ENCODE measurements at regions not wholly inside any gene's neighbourhood (a gene's known extent, or its start where the extent isn't known, plus 50 kb on each side); places are given as distances from the start of the nearest gene placed in this dataset.

DNA sequence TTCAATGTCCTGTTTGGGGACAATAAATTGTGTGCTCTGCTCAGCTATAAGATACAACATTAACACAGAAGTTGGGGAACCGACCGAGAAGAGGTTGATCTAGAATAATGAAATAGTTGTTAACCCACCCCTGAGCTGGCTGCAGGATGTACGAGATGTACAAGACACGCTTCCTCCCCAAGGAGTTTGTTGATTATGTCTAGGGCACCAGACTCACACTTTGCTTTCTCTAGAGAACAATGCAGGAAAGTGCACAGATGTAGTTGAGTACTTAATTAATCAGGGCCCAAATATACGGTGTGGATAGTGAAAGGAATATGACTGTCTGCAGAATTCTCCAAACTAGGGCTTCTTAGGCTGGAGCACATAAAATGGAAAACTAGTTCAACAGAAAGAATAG, 415.2 kb upstream of the TNP1 start:
- no peak for DNase-seq (ENCODE audit: low read depth, low spot score)

DNA sequence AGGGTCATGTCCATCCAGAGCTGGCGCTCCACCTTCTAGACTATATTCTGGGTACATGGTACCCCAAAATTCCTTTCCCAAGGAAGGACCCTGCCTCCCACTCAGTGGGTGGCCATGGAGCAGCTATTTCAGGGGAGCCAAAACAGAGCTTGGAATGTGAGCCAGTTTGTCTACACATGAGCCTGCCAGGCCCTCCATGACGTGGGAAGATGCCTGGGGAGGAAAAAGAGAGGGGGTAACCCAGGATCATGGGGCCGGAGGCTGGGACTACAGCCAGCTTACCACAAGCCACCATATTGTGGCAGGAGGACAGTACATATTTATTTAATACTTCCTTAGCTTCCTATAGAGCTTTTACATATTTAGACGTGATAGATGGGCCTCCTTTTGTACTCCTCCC, 414.7 kb upstream of the TNP1 start:
- no peak for DNase-seq (ENCODE audit: low read depth, low spot score)

DNA sequence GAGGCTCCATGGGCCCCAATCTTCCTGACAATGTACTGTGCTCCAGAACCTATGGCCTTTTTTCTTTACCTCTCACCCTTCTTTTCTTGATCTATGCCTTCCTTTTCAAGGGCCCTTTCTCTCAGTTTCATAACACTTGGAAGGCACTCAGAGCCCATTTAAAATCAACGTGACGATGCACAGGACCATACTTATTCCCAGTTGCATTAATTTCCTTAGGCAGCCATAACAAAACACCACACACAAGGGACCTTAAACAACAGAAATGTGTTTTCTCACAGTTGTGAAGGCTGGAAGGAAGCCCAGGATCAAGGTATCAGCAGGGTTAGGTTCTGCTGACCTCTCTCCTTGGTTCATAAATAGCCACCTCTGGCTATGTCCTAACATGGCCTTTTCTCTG, 414.0 kb upstream of the TNP1 start:
- no peak for DNase-seq (ENCODE audit: low read depth, low spot score)

DNA sequence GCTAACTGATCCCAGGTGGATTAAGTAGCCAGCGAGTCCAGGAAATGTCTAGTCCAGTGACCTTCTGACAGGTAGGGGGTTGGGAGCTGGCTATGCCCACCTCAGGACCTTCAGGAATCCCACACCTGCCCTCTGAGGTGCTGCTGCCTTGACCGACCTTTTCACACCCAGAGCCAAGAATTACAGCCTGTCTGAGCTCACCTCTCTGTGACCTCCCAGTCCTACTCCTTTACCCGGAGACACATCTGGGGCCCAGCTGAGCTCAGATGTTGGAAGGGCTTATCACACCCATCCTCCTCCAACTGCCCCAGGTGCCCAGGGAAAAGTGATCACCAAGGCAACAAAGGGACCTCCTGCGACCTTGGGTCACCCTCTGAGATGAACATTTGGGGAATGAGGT, 413.3 kb upstream of the TNP1 start:
- DNase-seq (ENCODE audit: low read depth, low spot score), result no peak

DNA sequence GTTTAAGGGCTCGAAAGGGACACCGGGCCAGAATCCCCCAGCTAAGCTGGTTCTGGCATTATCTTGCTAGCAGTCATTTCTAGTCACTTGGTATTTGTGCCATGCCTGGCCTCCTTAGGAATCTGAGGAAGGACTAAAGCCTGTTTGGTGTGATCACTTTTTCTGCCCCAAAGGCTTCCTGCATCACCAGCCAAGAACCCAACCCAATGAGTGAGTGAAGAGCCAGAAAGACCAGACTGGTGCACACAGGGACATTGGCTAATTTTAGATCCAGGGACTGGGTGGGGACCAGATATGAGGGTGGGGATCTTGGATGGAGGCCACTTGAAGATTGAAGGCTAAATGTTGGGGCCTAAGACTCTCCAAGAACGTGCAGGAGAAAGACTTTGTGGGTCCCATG, 411.9 kb upstream of the TNP1 start:
- no peak for DNase-seq (ENCODE audit: low read depth, low spot score)

DNA sequence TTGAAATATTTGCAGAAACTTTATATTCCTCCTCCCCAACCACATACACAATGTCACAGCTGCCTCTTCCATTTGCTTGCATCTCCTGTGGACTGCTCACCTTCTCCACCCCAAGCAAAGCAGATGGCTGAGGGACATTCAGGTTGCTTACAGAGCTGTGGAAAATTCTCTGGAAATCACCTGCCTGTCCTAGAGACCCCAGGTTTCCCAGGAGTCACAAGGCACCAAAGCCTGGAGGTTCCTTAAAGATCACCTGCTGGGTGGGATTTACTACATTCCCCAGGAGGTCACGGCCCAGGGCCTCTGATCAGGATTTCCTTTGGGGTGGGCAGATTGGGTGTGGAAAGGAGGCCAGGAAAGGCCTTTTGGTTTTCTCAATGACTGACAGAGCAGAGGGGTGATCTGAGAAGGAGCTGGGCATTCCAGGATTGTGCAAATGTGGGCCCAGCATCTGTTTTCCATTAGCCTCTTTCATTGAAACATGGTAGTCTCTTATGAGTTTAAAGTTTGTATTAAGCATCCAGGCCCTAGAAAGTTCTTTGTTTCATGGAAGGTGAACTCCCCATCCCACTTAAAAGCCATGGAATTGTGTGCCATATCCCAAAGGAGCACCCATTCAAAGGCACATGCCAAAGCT, 410.7 kb upstream of the TNP1 start:
- no peak for DNase-seq (ENCODE audit: low read depth, low spot score)

DNA sequence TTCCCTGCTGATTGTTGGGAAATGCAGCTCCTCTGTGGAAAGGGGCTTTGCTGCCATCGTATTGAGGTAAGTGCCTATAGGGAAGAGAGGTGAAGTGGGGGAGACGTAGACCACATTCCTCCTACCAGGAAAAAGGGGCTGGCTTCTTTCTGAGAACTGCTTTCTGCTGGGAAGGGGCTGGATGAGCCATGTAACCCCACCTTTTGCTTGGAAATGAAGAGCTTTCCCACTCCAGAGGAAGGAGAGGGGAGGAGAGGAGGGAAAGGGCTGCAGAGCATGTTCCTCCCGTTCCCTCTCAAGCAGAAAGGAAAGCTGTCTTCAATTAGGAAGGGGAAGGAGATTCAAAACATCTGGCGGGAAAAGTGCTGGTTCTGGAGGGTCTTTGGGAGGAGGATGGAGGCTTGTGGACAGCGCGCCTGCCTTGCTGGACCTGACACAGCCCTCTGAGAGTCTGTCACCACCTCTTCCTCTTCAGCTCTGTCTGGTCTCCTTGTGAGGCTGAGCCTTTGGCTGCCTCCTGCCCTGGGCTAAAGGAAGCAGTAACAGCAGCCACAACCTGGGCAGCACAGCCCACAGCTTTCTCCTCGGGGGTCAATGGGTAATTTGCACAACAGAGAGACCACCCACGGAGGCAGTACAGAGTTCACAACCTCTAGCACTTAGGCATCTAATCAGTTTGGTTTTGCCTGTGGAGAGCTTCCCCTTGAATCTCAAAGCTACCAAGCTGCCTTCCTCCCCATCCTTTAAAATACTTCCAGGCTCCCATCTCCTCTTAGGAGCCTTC, 410.0 kb upstream of the TNP1 start:
- DNase-seq (ENCODE audit: low read depth, low spot score), result no peak

DNA sequence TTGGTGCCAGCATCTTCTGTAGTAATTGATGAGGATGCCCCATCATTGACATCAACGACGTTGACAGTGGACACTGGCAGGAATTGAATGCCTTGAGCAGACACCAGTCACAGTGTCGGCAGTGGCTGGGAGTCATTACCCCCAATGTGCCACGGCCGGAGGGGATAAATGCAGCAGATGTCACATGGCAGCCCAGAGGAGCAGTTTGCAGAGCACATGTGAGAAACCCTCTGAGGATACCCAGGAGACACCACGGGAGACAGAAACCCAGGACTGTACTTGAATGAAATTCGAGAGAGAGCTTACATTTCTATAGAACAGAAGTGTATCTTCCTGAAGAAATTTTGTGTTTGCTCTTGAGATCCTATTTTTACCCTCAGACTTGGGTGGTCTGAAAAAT, 409.1 kb upstream of the TNP1 start:
- DNase-seq (ENCODE audit: low read depth, low spot score), result no peak

DNA sequence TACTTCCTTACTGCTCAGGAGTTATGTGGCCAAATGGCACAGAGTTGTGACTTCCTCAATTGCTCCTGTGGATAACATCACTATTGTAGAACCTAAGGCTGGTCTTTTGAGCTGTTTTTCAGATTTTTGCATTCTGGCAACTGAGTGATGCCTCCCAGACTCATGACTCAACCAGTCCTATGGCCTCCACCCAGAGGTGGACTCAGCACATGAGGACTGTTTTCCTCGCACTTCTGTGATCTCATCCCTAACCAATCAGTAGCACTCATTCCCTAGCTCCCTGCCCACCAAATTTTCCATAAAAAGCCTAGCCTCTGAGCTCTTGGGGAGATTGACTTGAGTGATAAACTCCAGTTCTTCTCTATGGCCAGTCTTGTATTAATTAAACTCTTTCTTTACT, 407.9 kb upstream of the TNP1 start:
- DNase-seq (ENCODE audit: low read depth, low spot score), result no peak

DNA sequence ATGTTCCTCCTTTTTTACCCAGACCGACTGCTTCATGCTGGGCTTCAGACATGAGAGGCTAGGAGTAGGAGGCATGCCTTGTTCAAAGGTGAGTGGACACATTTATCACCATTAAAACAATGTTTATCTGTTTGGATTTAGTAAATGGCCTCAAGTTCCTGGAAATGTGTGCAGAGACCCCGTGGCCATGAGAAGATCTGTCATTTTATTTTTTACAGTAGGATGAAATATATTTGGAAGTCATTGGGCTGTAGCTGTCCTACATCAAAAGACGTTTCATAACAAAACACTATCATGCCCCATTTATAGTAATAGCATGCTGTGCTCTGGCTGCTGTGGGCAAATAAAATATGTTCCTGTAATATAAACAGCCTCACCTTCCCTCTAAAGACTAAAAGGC, 403.9 kb upstream of the TNP1 start:
- DNase-seq (ENCODE audit: low read depth, low spot score), result no peak

DNA sequence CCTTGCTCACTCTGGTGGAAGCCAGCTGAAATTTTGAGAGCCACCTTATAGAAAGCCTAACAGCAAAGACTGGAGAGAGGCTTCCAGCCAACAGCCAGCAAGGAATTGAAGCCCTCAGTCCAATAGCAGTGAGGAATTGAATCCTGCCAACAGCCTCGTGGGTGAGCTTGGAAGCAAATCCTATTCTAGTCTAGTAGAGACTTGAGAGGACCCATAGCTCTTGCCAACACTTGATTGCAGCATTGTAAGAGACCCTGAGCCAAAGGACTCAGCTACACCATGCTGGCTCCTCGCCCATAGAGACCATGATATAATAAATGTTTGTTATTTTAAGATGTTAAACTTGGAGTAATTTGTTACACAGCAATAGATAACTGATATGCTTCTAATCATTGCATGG, 403.0 kb upstream of the TNP1 start:
- no peak for DNase-seq (ENCODE audit: low read depth, low spot score)

DNA sequence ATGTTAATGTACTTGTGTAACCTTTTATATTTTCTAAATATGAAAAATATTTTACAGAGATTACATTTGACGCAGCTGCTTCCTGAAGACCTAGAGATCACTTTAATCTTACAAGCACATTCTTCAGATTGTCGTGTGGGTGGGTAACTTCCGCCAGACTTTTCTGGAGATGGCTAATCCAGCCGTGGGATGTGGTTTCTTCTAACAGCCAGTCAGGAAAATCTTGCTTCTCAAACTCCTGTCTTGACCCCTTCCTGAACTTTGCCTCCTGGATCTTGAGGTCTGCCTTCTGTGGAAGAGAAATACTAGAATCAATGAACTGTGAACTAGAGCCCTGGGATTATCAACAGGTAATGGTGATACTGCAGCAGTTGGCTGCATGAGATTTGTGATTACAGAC, 401.6 kb upstream of the TNP1 start:
- peak; percentile 11 for DNase-seq (ENCODE audit: low read depth, low spot score)

DNA sequence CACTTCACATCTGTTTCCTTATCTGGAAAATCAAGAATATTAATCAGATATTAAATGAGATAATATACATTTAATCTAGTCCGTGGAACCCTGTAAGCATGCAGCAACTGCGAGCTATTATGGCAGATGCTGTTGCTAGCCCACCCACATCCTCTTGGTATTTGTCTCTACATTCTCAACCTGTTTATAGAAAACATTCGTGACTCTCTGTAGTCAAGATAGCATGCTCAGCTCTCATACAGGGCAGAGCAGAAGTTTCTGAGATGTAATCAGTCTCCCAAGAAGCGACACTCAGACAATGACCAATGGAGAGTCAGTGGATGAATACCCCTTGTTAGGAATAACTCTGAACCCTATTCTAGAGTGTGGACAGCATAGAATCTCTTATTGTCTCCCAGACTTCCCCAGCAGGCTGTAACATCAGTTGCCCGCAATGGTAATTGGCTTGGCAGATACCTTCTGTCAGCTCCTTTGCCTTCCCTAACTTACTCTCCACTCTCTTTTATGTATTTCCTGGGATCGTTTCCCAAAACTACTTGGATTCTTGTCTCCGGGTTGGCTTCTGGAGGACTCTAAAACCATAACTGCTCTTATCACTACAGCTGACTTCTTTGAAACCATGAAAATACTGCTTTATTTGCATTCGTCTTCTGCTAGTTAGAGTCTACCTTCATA, 400.7 kb upstream of the TNP1 start:
- no peak for DNase-seq (ENCODE audit: low read depth, low spot score)

DNA sequence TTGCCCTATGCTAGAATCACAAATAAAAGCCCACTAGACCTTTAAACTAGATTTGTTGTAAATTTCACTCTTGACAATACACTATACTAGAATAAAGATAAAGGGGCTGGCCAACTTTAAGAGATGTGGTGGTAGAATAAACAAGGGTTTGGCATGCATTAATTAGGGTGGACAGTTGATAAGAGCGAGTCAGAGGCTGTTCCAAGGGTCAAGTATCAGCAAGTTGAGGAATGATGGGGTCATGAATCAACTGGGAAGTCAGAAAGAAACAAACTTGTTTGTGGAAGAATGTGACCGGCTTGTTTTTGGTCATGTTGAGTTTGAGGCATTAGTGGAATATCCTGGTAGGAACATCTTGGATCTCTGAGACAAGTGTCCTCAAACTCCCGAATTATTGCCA, 398.3 kb upstream of the TNP1 start:
- peak; percentile 13 for DNase-seq (ENCODE audit: low read depth, low spot score)

DNA sequence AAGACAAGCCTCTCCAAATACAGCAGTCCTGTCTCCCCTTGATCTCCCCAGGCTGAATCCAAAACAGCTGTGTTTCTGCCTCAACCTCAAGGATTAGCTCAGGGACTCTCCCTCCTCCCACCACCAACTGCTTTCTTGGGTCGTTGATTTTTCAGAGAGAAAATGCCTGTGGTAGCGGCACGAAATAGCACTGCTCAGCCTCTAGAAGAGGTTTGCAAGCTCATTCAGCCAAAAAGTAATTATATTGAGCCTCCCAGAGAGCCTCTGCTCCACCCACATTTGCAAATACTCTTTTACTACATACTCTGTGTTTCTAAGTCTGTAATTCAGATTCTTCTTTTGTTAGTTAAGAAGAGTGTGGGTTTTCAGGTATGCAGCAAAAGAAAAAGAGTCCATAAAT, 396.4 kb upstream of the TNP1 start:
- peak; percentile 92 for DNase-seq (ENCODE audit: low read depth, low spot score)

DNA sequence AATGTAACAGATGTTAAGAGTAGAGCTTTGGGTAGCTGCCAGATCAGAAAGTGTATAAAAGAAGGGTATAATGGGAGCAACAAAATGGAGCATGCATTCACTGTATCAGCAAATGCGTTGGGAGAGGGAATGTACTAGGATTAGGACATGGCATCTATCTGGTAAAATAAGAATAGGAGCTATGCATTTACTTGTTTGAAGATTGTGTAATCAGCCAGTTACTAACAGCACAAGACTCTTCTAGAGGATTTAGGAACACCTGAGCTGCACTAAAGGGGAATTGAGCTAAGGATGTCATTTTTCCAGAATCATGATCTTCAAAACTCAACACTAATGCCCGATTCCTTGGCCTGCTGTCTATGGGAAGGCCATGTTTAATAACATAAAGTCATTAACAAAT, 394.2 kb upstream of the TNP1 start:
- no peak for DNase-seq (ENCODE audit: low read depth, low spot score)

DNA sequence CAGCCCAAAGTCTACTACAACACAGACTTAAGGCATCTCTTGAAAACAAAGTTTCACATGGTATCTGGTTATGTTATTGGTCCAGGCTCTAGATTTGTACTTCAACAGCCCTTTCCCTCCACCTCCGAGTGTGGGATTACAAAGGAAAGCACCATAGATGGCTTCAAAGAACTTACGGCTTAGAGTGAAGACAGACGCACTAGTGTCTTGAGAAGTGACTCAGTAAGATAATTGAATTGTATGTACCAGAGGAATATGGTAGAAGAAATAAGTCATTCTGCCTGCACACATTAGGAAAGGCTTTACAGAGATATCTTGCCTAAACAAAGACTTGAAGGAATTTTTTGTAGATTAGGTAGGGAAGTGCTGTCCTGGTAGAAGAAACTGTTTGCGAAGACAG, 392.3 kb upstream of the TNP1 start:
- no peak for DNase-seq (ENCODE audit: low read depth, low spot score)

DNA sequence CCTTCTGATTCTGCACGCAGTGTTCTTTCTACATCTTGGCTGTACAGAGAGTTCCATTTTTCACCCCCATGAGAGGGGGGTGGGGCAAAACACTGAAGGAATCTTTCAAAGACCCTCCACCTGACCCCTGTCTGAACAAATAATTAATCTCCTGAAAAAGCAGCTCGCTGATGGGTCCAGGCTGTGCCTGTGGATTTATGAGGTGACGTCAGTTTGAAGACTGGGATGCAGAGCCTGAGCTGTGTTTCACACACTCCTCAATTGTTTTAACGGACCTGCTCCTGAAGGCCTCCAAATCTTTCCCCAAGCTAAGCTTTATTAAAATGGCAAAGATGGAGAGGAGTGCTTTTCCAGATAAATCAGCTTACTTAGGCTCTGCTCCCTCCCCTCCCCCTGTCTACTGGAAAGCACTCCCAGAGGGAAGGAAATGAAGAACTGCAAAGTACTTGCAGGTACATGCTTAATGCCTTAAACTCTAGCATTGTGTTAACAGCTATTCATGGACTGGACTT, 390.2 kb upstream of the TNP1 start:
- no peak for DNase-seq (ENCODE audit: low read depth, low spot score)

DNA sequence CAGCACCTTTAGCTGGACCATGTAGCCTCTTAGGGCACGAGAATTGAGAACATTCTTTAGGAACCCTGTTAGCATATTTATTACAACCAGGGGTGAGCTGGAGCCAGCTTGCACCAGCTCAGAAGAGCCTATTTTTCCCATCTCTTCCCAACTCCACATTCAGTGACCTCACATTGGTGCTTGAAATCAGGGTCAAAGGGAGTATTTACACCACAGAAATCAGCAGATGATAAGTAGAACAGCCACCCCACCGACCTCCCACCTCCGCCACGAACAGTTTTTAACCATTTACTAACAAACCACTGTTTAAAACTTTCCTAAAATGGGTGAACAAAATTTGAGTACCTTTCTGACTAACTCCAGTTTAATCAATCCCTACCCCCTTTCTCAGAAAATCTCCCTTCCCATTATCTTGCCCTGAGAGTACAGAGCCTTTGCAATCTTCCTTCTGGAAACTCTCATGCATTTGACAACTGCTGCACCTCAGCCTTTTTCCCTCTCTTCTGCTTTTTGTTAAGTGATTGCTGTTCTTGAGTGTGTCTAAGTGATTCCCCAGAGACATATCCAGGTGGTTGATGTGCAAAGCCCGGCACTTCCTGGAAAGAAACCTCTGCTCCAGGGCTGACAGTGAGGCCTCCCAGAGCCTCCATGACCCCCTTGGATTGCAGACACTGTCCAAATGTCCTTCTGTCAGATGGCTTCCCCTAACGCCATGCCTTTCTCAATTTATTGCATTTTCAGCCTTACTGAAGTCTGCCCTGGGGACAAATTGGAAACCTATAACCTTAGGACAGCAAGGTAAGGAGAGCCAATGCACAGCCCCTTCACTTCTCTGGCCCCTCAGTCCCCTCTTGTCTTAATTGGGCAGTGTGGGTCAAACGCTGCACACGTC, 389.5 kb upstream of the TNP1 start:
- DNase-seq (ENCODE audit: low read depth, low spot score), result peak; percentile 22

DNA sequence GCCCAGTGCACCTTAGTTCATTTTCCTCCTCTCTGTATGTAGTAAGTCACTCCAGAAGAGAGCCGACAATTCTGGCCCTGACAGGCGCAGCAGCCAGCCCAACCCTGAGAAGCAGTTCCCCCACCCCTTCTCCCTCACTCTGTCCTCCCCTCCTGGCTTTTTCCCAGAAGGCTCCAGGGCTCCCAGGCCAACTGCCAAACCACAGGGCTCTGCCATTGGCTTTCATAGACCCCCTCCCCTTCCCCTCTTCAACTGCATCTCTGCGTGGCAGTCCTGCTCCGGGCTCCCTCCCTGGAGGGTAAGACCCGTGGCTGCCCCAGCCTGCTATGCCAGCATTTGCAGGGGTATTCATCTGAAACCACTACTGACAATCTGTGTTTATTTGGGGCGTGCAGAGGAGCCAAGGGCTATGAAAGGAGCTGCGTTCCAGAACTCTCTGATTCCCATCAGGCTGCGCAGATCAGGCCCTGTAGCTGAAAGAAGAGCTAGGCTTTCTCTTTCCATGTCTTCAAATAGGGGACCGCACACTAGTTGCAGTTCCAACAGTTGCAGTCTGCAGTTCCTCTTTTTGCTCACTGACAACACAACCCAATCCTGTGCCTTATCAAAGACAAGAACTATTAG, 388.6 kb upstream of the TNP1 start:
- DNase-seq (ENCODE audit: low read depth, low spot score), result peak; percentile 98

DNA sequence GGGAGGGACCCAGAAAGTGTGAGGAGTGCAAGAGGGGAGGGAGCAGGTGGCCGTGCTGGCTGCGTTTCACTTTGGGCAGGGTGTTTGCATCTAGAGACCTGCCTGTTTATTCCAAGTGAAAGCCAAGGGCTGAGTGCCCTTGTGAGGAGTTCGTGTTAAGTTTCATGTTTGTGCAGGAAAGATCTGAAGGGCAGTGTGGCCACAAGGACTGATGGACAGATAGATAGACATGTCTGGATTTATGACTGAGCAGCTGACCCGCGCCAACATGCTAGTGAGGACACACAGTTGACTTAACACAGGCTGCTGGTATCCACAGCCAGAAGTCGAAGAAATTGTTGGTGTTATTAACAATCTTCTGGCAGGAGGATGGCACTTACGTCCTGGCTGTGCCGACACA, 387.6 kb upstream of the TNP1 start:
- no peak for DNase-seq (ENCODE audit: low read depth, low spot score)

All from astrocyte of the hippocampus (primary cell).